Mammary epithelial cell (primary cell): ENCODE measurements at regions not wholly inside any gene's neighbourhood (a gene's known extent, or its start where the extent isn't known, plus 50 kb on each side); places are given as distances from the start of the nearest gene placed in this dataset.
"Not testable (repeated sequence)": the region's sequence is repeated elsewhere in the genome, so short reads cannot be mapped to it uniquely, and the experiment has no call there.

Experiments
- EZH2 ChIP-seq: IDR thresholded peaks from 2 replicates; pipeline ENCODE4 v1.6.1; 2012; ENCODE audit warnings: low read length, inconsistent platforms, borderline replicate concordance
- TF ChIP-seq, protein P1 (sequence below), 2 donors: IDR thresholded peaks in 1 of 2; conservative IDR thresholded peaks in 1 of 2; 2 replicates each; pipeline ENCODE4 v1.5.1; 2011 to 2012; ENCODE audit warnings: inconsistent platforms in 2 of 2, low read length in 2 of 2, mild to moderate bottlenecking in 2 of 2, control low read depth in 1 of 2, low read depth in 1 of 2; ENCODE audit not compliant: insufficient read depth in 1 of 2; ENCODE audit errors: extremely low read depth in 1 of 2

DNA sequence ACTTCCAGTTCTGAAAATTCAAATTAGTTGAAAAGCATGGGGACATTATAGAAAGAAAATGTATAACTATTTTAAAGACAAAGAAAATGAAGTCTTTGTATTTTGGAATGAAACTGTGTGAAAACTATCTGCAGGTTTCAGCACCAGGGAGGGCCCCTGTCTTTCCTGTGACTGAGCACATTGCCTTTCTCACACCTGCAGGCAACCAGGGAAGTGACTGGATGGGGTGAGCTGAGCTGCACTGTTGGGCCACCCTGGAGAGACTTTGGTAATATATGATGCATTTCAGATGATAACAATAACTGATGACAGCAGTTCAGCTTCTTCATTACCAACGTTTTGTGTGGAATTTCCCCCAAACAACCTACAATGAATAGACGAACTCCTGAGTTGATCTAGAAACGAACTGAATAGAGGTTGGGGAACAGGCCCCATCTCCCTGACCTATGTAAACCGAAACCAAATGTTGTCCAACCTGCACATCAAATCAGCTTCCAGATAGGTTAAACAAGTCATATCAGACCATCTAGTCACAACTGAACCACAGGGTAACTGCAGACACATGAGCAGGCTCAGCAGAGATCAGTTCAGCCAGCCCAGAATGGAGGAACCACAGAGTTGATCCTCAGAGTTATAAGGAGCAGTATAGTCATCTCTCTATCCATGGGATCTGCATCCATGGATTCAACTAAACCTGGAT is 1402.2 kb downstream of the RPIA start:
- TF ChIP-seq, protein P1, sequence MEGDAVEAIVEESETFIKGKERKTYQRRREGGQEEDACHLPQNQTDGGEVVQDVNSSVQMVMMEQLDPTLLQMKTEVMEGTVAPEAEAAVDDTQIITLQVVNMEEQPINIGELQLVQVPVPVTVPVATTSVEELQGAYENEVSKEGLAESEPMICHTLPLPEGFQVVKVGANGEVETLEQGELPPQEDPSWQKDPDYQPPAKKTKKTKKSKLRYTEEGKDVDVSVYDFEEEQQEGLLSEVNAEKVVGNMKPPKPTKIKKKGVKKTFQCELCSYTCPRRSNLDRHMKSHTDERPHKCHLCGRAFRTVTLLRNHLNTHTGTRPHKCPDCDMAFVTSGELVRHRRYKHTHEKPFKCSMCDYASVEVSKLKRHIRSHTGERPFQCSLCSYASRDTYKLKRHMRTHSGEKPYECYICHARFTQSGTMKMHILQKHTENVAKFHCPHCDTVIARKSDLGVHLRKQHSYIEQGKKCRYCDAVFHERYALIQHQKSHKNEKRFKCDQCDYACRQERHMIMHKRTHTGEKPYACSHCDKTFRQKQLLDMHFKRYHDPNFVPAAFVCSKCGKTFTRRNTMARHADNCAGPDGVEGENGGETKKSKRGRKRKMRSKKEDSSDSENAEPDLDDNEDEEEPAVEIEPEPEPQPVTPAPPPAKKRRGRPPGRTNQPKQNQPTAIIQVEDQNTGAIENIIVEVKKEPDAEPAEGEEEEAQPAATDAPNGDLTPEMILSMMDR (conservative IDR thresholded peaks at IDR 0.05 in 1 of 2, IDR thresholded peaks at IDR 0.05 in 1 of 2; ENCODE audit: extremely low read depth in 1 of 2, insufficient read depth in 1 of 2, low read depth in 1 of 2, low read length in 2 of 2) = not testable (repeated sequence)
- TF ChIP-seq EZH2 = not testable (repeated sequence)
